Mesothelial cell of epicardium (in vitro differentiated cells): ENCODE measurements at regions not wholly inside any gene's neighbourhood (a gene's known extent, or its start where the extent isn't known, plus 50 kb on each side); places are given as distances from the start of the nearest gene placed in this dataset.

Source experiments
- DNase-seq, 2 experiments: peaks; one replicate each; pipeline ENCODE4 v3.0.0; 2021; ENCODE audit warnings: low spot score in 2 of 2; ENCODE audit not compliant: unreplicated experiment in 2 of 2
- H3K27ac Mint-ChIP-seq: 2 replicates; pipeline ENCODE4 v1.8.0; 2021; ENCODE audit warnings: mixed read lengths
- H3K27me3 Mint-ChIP-seq: 2 replicates; pipeline ENCODE4 v1.8.0; 2021; ENCODE audit warnings: low read depth, mixed read lengths
- H3K36me3 Mint-ChIP-seq: 2 replicates; pipeline ENCODE4 v1.8.0; 2021; ENCODE audit warnings: mixed read lengths
- H3K4me1 Mint-ChIP-seq: 2 replicates; pipeline ENCODE4 v1.8.0; 2021; ENCODE audit warnings: mixed read lengths
- H3K4me3 Mint-ChIP-seq: 2 replicates; pipeline ENCODE4 v1.8.0; 2021; ENCODE audit warnings: mild to moderate bottlenecking, moderate library complexity, mixed read lengths
- H3K9me3 Mint-ChIP-seq: 2 replicates; pipeline ENCODE4 v1.8.0; 2021; ENCODE audit warnings: mixed read lengths
- TF ChIP-seq, protein P1 (sequence below): fragments of 200-600 bp; sonication (generic); IDR thresholded peaks from one replicate; pipeline ENCODE4 v1.5.0; 2021; ENCODE audit warnings: antibody characterized with exemption; ENCODE audit not compliant: unreplicated experiment

DNA sequence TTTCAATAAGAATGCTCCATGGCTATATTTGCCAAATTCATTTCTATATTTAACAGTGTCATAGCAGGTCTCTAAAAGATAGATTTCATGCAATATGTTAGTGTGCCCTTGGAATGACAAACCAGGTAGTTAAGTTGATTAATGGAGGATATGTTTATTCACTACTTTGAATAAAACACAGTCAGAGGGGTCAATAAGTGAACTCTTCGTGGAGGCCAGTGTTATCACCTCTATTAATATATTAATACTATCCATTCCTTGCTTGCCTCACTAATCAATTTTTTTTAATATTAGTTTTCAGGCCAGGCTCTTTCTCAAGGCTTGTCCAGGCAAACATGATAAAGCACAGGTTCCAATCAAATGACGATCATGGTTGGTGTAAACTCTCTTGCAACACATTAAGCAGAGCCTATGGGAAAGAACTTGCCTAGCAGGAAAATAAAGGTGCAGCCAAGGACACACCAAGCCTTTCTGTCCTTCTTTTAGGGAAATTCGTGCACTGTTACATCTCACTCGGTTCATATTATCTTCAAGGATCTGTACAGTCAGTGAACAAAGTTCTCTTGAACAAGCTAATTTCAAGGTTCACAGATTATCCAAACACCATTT lies 144.7 kb downstream of the DCK start:
- TF ChIP-seq, protein P1, sequence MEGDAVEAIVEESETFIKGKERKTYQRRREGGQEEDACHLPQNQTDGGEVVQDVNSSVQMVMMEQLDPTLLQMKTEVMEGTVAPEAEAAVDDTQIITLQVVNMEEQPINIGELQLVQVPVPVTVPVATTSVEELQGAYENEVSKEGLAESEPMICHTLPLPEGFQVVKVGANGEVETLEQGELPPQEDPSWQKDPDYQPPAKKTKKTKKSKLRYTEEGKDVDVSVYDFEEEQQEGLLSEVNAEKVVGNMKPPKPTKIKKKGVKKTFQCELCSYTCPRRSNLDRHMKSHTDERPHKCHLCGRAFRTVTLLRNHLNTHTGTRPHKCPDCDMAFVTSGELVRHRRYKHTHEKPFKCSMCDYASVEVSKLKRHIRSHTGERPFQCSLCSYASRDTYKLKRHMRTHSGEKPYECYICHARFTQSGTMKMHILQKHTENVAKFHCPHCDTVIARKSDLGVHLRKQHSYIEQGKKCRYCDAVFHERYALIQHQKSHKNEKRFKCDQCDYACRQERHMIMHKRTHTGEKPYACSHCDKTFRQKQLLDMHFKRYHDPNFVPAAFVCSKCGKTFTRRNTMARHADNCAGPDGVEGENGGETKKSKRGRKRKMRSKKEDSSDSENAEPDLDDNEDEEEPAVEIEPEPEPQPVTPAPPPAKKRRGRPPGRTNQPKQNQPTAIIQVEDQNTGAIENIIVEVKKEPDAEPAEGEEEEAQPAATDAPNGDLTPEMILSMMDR: no peak
- Mint-ChIP-seq H3K36me3 (no peaks in the 10 kb centered on the region), H3K4me1 (no peaks in the 10 kb centered on the region), H3K4me3 (no peak overlapping the region), H3K27ac (no peak overlapping the region), H3K27me3 (no peaks in the 10 kb centered on the region), H3K9me3 (peaks cover 3% of the 10 kb centered on the region)
- no peak for DNase-seq

DNA sequence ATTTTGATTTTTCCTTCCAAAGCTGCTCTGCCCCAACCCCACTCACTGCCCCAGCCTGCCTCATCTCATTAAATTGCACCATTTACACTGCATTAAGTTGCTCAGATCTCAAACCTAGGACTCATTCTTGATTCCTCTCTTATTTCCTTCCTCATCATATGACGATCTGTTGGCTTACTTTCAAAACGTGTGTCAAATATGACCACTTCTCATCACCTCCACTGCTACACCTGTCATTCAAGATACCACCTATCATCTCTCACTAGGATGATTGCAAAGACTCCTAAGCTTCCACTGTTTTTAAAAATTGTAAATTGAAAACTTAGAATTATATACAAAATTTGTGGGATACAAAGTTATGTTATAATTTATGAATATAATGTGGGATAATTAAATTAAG lies 147.1 kb downstream of the DCK start:
- Mint-ChIP-seq H3K36me3 (no peaks in the 10 kb centered on the region), H3K4me1 (no peaks in the 10 kb centered on the region), H3K27me3 (no peaks in the 10 kb centered on the region), H3K27ac (no peak overlapping the region), H3K9me3 (peaks cover 3% of the 10 kb centered on the region), H3K4me3 (no peak overlapping the region)
- no peak for DNase-seq
- TF ChIP-seq, protein P1: no peak

DNA sequence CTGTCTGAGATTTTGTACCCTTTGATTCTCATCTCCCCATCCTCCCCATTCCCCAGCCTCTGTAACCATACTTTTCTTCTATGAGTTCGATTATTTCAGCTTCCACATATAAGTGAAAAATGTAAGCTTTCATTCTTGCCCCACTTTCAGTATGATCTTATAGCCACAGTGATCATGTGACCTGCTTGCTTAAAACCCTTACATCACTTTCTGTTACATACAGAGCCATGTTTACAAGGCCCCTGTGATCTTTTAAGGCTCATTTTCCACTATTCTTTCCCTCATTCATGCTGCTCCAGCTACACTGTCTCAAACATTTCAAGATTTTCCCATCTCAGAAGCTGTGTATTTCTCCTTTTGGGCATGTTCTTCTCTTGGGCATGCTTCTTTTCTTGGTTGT lies 147.7 kb downstream of the DCK start:
- Mint-ChIP-seq H3K27ac (no peak overlapping the region), H3K9me3 (peaks cover 3% of the 10 kb centered on the region), H3K4me3 (no peak overlapping the region), H3K4me1 (no peaks in the 10 kb centered on the region), H3K36me3 (no peaks in the 10 kb centered on the region), H3K27me3 (no peaks in the 10 kb centered on the region)
- no peak for DNase-seq
- TF ChIP-seq, protein P1: no peak

DNA sequence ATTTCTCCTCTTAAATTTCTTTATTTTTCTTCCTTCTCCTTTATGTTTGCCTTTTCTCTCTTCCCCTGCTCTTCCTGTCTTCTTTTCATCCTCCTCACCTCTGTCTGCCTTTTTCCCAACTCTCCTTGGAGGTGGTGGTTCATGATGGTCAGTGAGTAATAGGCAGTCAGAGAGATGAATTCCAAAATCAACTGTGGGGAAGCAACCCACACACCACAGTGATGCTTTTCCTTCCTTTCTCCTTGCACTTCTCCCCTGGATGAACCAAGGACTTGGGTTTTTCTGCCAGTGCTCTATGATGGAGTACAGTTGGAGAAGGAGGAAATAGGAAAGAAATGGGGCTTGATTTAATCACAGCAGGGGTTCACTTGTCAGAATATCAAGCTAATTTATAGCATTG lies 153.8 kb downstream of the DCK start:
- TF ChIP-seq, protein P1: no peak
- Mint-ChIP-seq H3K36me3 (no peaks in the 10 kb centered on the region), H3K4me3 (no peak overlapping the region), H3K27me3 (no peaks in the 10 kb centered on the region), H3K9me3 (no peaks in the 10 kb centered on the region), H3K27ac (no peak overlapping the region), H3K4me1 (peaks cover 5% of the 10 kb centered on the region)
- DNase-seq: no peak

DNA sequence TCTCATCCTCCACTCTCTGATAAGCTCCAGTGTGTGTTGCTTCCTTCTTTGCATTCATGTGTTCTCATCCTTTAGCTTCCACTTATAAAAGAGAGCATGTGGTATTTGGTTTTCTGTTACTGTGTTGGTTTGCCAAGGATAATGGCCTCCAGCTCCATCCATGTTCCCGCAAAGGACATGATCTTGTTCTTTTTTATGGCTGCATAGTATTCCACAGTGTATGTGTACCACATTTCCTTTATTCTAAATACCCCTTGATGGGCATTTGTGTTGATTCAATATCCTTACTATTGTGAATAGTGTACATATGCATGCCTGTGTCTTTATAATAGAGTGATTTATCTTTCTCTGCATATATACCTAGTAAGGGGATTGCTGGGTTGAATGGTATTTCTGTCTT lies 155.1 kb downstream of the DCK start:
- Mint-ChIP-seq H3K4me1 (peaks cover 5% of the 10 kb centered on the region), H3K27me3 (no peaks in the 10 kb centered on the region), H3K9me3 (no peaks in the 10 kb centered on the region), H3K36me3 (no peaks in the 10 kb centered on the region), H3K4me3 (no peak overlapping the region), H3K27ac (no peak overlapping the region)
- TF ChIP-seq, protein P1: no peak
- DNase-seq: no peak

DNA sequence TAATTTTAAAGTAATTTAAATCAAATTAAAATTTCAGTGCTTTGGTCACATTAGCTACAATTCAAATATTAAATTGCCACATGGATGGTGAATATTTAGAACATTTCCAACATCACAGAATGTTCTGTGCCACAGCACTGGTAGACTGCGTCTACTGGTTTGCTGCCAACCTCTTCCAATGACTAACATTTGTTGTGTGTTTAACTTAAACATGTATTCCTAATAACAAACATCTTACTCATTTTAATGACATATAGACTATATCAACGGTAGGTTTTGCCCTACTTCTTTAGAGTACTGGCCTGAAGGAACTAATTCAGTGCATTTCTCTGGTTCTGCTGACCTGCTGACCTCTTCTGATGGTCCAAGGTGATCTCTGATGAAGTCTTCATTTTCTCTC lies 157.6 kb downstream of the DCK start:
- Mint-ChIP-seq H3K27me3 (peaks cover 3% of the 10 kb centered on the region), H3K36me3 (no peaks in the 10 kb centered on the region), H3K4me1 (peaks cover 7% of the 10 kb centered on the region), H3K9me3 (no peaks in the 10 kb centered on the region), H3K4me3 (no peak overlapping the region), H3K27ac (no peak overlapping the region)
- TF ChIP-seq, protein P1: no peak
- no peak for DNase-seq
